AG20443 (cell line): ENCODE measurements at regions not wholly inside any gene's neighbourhood (a gene's known extent, or its start where the extent isn't known, plus 50 kb on each side); places are given as distances from the start of the nearest gene placed in this dataset.

Experiments
- DNase-seq: peaks from one replicate; pipeline ENCODE4 v3.0.0; 2012; ENCODE audit warnings: low spot score, mixed read lengths

- DNase-seq, result no peak
Measured at GRCh38 chr12:91967590-91967989, 178.1 kb downstream of the BTG1 start.

- no peak for DNase-seq
Measured at GRCh38 chr12:91965781-91966180, 179.9 kb downstream of the BTG1 start.

DNA sequence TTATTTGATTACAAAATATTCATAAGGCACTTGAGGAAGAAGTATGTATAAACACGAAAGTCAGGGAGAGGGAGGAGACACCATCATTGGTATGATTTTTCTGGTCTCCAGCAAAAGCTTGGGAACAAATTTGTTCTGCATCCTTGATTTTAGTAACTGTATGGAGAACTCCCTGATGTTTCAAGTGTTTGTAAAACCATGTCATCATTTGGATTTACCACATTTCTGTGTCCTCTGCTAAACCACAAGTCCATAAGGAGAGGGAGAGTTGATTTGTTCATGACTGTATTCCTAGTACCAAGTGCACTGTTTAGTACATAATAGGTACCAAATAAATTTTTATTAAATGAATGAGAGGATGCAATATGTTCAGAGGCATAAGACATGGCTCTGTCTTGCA, 181.1 kb downstream of the BTG1 start:
- DNase-seq, result no peak

DNA sequence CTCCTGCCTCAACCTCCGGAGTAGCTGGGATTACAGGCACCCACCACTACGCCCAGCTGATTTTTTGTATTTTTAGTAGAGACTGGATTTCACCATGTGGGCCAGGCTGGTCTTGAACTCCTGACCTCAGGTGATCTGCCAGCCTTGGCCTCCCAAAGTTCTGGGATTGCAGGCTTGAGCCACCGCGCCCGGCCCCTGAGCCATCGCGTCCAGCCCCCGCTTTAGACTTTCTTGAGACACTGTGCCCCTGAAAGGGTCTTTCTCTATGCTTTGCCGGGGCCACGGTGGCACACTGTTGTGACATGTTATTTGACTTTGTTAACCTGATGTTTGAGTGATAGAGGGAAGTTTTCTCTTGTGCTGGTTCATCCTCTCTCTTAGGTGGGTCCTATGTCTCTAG, 186.4 kb downstream of the BTG1 start:
- DNase-seq, result no peak

DNA sequence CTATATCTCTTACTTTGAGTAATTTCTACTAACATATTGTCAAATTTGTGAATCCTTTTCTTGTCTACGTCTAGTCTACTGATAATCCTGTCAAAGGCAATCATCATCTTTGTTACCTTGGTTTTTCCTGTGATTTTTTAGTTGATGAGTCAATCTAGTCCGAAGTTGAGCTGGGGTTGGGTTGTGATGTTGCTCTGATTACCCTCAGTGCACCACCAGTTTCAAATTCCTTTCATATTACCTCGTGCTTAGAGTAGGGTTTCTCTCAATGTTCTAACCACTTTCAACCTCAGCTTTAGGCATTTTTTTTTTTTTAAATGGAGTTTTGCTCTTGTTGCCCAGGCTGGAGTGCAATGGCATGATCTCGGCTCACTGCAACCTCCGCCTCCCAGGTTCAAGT, 186.8 kb downstream of the BTG1 start:
- DNase-seq, result peak; percentile 76

DNA sequence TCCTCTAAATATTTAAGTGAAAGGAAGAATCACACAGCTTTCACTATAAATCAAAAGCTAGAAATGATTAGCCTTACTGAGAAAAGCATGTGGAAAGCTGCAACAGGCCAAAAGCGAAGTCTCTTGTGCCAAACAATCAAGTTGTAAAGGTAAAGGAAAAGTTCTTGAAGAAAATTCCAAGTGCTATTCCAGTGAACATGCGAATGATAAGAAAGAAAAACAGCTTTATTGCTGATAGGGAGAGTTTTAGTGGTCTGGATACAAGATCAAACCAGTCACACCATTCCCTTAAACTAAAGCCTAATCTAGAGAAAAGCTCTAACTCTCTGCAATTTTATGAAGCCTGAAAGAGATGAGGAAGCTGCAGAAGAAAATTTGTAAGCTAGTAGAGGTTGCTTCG, 190.9 kb downstream of the BTG1 start:
- no peak for DNase-seq

GRCh38 chr12:91954326-91954725, 191.3 kb downstream of the BTG1 start:
- no peak for DNase-seq

DNA sequence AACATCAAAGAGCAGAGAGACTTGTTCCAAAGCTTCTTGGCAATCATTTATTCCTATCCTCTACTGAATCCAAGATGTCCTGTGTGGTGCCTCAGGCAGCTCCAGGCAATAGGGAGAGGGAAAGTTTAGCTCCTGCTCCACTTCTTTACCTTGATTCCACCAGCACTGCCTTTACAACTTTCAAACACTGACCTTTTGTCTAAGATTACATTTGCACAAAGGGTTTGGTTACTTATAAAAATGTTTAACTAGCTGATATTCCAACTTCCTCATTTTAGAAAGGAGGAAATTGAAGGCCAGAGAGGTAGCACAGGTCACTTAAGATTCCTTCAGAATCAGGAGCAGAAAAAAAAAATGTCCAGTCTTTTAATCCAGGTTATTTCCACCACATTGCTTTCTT, 192.7 kb downstream of the BTG1 start:
- no peak for DNase-seq

DNA sequence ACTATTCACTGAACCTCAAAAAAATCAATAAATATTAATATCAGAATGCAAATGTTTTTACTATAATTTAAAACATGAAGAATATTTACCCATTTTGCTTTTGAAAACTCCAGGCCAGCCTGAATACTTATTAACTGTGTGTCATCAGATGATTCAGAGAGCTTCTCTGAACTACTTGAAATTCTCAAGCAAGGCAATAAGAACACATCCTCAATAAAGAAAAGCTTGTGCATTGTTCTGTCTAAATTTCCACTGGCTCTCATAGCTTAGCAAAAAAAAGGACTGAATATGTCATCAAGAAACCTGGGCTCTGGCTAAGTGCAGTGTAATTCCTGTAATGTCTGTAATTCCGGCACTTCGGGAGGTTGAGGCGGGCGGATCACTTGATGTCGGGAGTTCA, 194.1 kb downstream of the BTG1 start:
- peak; percentile 24 for DNase-seq

DNA sequence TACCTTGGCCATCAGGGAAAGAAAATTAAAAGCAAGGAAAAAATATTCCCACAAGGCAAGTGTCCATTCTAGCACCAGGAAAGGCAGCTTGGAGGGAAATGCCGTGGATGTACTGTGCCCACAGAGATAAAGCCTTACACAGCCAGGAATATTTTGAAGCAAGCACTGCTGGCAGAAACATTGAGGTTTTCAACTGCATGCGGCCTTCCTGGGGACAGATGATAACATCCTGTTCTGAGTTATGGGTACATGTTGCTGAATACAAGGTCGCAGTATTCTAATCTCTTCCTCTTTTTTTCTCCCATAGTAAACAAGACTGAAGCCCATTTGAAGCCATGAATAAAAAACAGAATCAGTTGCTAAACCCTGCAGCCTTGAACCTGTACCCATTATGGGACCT, 197.1 kb downstream of the BTG1 start:
- no peak for DNase-seq

DNA sequence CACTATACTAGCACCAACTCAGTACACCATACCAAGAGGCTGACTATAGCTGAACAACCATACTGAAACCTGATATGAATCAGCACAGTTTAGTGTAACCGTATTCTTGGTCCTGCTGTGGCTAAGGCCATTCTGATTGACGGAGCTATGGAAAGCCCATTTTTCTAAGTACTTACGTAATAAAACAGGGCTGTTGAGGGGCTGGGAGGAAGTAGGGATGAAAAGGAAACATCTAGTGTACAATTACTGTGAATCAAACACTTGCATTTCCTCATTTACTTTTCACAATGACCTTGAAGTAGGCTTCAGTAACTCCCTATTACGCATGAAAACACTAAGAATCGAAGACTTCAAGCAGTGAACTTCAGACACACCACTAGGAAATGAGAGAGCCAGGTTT, 198.2 kb downstream of the BTG1 start:
- DNase-seq, result no peak

DNA sequence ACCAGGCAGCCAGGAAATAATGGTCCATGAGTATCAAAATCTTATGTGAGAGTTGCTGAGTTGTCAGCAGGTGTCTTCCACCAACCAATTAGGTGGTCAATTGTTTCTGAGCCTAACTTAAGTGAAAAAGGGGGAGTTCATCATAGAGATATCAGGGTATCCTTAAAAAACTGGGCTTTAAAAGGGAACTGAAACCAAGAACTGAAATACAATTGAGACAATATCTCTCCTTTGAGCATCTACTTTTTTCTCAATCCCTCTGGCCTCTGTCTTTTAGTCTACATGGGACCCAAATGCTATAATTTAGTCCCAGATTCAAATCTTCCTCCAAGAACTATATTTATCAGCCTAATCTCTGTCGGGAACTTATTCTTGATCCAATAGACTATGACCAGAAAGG, 201.0 kb downstream of the BTG1 start:
- no peak for DNase-seq

DNA sequence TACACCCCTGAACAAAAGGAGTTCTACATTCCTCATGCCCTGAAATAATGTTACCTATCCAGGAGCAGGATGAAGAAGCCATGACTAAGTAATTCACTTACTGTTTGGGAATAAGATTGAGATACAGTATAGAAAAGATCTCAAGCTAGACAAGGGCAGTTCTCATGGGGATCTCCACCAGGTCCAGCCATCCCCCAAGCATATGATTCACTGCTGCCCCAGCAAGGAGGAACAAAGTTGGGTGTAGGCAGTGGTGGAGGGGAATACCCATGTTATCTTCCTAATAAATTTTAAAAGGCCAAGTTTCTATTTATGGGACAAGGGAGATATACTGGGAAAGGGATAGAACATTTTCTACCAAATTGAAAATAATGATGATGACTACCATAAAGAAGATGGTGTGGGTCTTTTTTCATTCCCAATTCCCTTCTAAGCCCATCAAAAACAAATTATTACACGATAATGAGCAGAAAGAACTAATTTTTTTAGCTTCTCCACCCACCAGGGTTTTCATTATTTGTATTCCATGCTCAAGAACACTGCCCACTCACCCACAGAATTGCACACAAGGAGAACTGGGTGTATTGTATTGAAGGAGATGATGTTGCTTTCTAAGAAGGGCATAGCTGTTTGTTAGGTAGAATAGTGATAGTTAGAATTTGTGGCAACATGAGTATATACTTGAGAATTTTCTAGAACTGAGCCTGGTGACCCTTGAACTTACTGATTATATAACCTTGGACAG, 204.6 kb downstream of the BTG1 start:
- no peak for DNase-seq

GRCh38 chr12:91940322-91940721, 205.3 kb downstream of the BTG1 start:
- DNase-seq, result no peak

DNA sequence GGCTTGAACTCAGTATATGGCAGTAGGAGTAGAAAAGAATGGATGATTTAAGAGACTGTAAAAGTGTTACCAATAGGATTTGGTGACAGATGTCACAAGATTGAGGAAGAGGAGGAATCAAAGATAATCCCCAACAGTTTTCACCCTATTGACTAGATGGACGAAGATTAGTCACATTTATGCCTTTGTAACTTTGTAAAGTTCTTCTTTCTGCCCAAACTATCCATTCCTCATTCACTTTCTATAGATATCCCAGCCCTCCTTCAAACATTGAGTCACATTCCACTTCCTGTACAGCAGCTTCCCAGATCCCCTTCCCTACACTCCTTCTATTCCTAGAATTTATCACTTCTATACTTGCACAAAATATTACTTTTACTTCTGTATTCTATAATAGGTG, 207.9 kb downstream of the BTG1 start:
- no peak for DNase-seq

DNA sequence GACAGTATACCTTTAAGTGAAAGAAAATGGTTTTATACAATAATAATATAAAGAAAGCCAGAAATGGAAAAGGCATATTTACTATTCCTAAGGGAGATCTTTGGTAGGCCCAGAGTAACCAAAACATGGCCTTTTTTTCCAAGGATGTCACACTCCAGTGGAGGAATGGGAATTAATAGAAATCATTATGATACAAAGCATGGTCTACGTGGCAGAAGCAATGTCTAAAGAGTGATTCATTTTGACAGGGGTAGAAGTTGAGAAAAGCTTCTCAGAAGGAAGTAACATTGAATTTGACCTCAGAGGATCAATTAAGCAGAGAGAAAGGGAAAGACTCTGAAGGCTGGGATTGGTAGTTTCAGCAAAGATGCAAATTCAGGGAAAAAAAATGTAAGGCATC, 208.6 kb downstream of the BTG1 start:
- DNase-seq, result no peak

- no peak for DNase-seq
Measured at GRCh38 chr12:91935296-91935695, 210.3 kb downstream of the BTG1 start.

DNA sequence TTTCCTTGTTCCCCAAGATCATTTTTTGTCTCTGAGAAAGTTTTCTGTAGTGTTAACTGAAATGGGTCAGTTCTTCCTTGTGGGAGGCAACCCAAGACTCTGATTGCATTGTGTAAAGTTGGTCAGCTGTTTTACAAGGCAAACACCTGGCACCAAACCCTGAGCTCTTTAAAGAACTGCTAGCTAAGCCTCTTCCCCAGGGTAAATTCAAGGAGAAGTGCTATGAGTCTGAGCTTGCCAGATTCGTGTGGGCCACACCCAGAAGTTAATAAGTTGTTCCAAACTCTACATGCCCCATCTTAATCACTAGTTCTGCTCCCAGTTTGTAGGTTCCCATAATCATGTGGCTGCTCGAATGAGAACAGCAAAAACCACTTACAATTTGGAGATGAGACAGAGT, 214.5 kb downstream of the BTG1 start:
- peak; percentile 27 for DNase-seq

GRCh38 chr12:91928501-91928900, 217.1 kb downstream of the BTG1 start:
- no peak for DNase-seq

DNA sequence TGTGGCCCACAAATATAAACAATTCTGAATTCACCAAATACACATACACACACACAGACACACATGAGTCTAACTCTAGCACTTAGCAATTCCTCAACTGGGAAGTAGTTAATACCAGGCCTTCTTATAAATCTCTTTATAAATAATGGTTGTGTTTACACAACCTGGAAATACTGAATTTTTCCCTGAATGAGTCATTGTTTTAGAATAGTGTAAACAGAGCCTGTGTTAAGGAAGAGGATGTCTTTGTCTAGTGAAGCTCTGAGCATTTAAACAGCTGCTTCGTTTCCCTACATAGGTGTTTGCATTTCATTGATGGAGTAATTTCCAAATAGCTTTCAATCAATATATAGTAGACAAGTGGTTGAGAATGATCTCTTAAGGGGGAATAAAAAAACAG, 218.8 kb downstream of the BTG1 start:
- DNase-seq, result peak; percentile 37

GRCh38 chr12:91924827-91925226, 220.8 kb downstream of the BTG1 start:
- DNase-seq, result no peak

DNA sequence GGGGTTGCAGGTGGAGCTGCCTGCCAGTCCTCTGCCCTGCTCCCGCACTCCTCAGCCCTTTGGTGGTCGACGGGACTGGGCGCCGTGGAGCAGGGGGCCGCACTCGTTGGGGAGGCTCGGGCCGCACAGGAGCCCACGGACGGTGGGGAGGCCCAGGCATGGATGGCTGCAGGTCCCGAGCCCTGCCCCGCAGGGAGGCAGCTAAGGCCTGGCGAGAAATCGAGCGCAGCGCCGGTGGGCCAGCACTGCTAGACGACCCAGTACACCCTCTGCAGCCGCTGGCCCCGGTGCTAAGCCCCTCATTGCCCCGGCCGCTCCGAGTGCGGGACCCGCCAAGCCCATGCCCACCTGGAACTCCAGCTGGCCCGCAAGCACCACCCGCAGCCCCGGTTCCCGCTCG, 221.8 kb downstream of the BTG1 start:
- DNase-seq, result no peak

DNA sequence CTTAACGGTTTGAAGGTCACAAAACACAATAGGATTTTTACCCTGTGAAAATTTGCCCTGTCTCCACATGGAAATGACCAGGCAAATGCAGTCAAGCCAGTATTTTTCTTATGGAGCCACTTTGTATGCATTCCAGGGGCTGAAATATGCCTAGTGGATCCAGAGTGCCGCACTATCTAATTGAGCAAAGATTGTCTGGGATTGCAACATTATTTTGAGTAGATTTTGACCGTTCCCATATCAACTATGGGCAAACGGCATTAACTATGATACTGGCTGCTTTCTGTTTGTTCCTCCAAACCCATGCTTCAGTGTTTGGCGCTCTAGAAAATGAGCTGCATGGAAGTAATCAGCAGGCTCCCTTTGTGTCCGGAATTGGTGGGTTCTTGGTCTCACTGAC, 223.0 kb downstream of the BTG1 start:
- no peak for DNase-seq

- no peak for DNase-seq
Measured at GRCh38 chr12:91922139-91922538, 223.5 kb downstream of the BTG1 start.

DNA sequence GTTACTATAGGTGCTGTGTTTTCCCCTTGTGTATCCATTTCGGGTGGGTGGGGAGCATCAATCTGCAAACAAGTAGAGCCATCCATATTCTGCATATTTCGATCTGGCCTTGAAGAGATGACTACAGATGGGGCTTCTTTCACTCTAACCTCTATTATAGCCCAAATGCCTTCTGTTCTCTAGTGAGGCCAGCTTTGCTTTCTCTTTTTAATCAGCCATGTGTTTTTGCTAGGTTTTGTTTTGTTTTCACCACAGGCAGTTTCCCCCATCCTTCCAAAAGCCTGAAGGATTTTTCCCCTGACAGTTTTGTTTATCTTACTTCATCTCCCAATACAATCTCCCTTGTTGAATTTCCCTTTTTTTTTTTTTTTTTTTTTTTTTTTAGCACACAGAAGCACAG, 224.1 kb downstream of the BTG1 start:
- no peak for DNase-seq
